Ishikawa (cell line): ENCODE measurements at regions not wholly inside any gene's neighbourhood (a gene's known extent, or its start where the extent isn't known, plus 50 kb on each side); places are given as distances from the start of the nearest gene placed in this dataset.

ENCODE experiments used
- CEBPB ChIP-seq: IDR thresholded peaks from 2 replicates; pipeline ENCODE4 v1.6.1; 2012
- CREB1 ChIP-seq: IDR thresholded peaks from 2 replicates; pipeline ENCODE4 v1.6.1; 2012; ENCODE audit warnings: low read depth
- EGR1 ChIP-seq: IDR thresholded peaks from 2 replicates; pipeline ENCODE4 v1.6.1; 2012
- EP300 ChIP-seq: IDR thresholded peaks from 2 replicates; pipeline ENCODE4 v1.6.1; 2012; ENCODE audit warnings: borderline replicate concordance
- FOXM1 ChIP-seq: IDR thresholded peaks from 2 replicates; pipeline ENCODE4 v1.6.1; 2012; ENCODE audit warnings: low read depth, borderline replicate concordance
- MAX ChIP-seq: IDR thresholded peaks from 2 replicates; pipeline ENCODE4 v1.6.1; 2012
- NFIC ChIP-seq: IDR thresholded peaks from 2 replicates; pipeline ENCODE4 v1.6.1; 2012
- RAD21 ChIP-seq: IDR thresholded peaks from 2 replicates; pipeline ENCODE4 v1.6.1; 2012; ENCODE audit warnings: low read depth
- REST ChIP-seq: IDR thresholded peaks from 2 replicates; pipeline ENCODE4 v1.6.1; 2012; ENCODE audit warnings: low read depth, mild to moderate bottlenecking
- TAF1 ChIP-seq: IDR thresholded peaks from 2 replicates; pipeline ENCODE4 v1.6.1; 2012; ENCODE audit warnings: low read depth, mild to moderate bottlenecking
- TCF12 ChIP-seq: IDR thresholded peaks from 2 replicates; pipeline ENCODE4 v1.6.1; 2012; ENCODE audit warnings: low read depth
- TEAD4 ChIP-seq: IDR thresholded peaks from 2 replicates; pipeline ENCODE4 v1.6.1; 2012
- USF1 ChIP-seq: IDR thresholded peaks from 2 replicates; pipeline ENCODE4 v1.6.1; 2012
- YY1 ChIP-seq: IDR thresholded peaks from 2 replicates; pipeline ENCODE4 v1.6.1; 2012; ENCODE audit warnings: low read depth
- ZBTB7A ChIP-seq: IDR thresholded peaks from 2 replicates; pipeline ENCODE4 v1.6.1; 2012; ENCODE audit warnings: low read depth

GRCh38 chr5:60352992-60353599 is 346.9 kb downstream of the DEPDC1B start:
- TF ChIP-seq NFIC: peak; percentile 39; the same call in 1 of the 2 replicates
- TF ChIP-seq ZBTB7A: no peak

- no peak for TF ChIP-seq USF1
- TF ChIP-seq ZBTB7A: no peak
- TF ChIP-seq EP300: peak; percentile 25; the same call in 1 of the 2 replicates
- TF ChIP-seq TAF1: no peak
- TF ChIP-seq FOXM1: no peak
- TF ChIP-seq NFIC: peak; percentile 85
- no peak for TF ChIP-seq YY1
- no peak for TF ChIP-seq CREB1
- TF ChIP-seq REST: no peak
- no peak for TF ChIP-seq CEBPB
- TF ChIP-seq TCF12: peak; percentile 63
- TF ChIP-seq MAX: peak; percentile 77
- peak; percentile 87 for TF ChIP-seq TEAD4
Measured at GRCh38 chr5:60350794-60351193, 349.2 kb downstream of the DEPDC1B start.

GRCh38 chr5:60349891-60350415 is 350.0 kb downstream of the DEPDC1B start:
- no peak for TF ChIP-seq RAD21
- TF ChIP-seq FOXM1: no peak
- TF ChIP-seq ZBTB7A: no peak
- TF ChIP-seq TCF12: no peak
- no peak for TF ChIP-seq TEAD4
- TF ChIP-seq EP300: no peak
- TF ChIP-seq MAX: no peak
- no peak for TF ChIP-seq REST
- no peak for TF ChIP-seq USF1
- TF ChIP-seq EGR1: no peak
- no peak for TF ChIP-seq YY1
- TF ChIP-seq NFIC: no peak
- TF ChIP-seq CREB1: no peak
- TF ChIP-seq CEBPB: no peak
- no peak for TF ChIP-seq TAF1

GRCh38 chr5:60346393-60346792 is 353.6 kb downstream of the DEPDC1B start:
- TF ChIP-seq CEBPB (no peak), REST (no peak), TEAD4 (no peak), RAD21 (no peak), NFIC (no peak), MAX (no peak), EP300 (no peak), CREB1 (no peak), EGR1 (no peak), FOXM1 (no peak), TAF1 (no peak), ZBTB7A (no peak), USF1 (no peak), TCF12 (no peak), YY1 (no peak)
